GM12864 (cell line): ENCODE measurements at regions not wholly inside any gene's neighbourhood (a gene's known extent, or its start where the extent isn't known, plus 50 kb on each side); places are given as distances from the start of the nearest gene placed in this dataset.

ENCODE experiments used
- DNase-seq: peaks from one replicate; pipeline ENCODE4 v3.0.0-alpha.2; 2011; ENCODE audit warnings: low read depth
- H3K4me3 ChIP-seq: 2 replicates; pipeline ENCODE4 v1.5.1; 2011; ENCODE audit warnings: mild to moderate bottlenecking, low read depth, low read length, control low read depth
- CTCF ChIP-seq: IDR thresholded peaks from 2 replicates; pipeline ENCODE4 v1.5.1; 2011; ENCODE audit warnings: low read depth, mild to moderate bottlenecking, moderate library complexity, low read length, control low read depth, inconsistent platforms; ENCODE audit errors: missing control alignments

DNA sequence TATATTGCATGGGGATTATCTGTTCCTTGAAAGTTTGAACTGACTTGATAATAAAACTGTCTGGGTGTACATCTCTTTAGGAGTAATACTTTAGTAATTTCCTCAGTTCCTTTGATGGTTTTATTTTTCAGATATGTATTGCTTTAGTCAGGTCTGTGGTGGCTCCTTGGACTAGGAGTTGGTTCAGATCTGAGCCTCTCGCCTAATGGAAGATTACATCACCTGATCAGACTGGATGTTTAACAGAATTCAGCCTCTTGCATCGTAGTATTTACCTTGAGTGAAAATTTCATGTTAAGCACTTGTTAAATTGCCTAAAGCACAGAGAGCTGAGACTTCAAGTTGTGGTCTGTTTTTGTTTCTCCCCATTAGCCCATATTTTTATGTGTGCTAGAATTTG lies 267.3 kb downstream of the MAP2K4 start:
- H3K4me3 ChIP-seq, result no peak overlapping the region
- TF ChIP-seq CTCF, result no peak
- DNase-seq, result no peak

GRCh38 chr17:12290207-12290606 lies 269.5 kb downstream of the MAP2K4 start:
- TF ChIP-seq CTCF, result no peak
- no peak overlapping the region for H3K4me3 ChIP-seq
- no peak for DNase-seq

DNA sequence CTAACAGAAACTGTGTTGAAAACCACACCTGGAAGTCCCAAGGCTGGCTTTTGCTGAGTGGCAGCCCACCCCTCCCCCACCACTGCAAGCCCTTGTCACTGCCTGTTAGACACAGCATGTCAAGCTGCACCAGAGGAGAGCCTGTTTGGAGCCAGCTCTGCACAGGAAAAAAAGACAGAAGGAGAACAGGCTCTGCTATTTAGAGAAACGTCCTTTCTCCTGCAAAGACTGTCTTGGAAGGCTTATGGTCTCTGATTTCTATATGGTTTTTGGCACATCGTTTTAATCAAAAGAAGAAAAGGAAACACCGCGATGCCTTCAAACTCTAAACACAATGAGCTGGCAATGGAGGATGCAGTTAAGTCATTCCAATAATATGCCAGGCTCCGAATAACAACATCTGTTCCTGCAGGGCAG lies 275.5 kb downstream of the MAP2K4 start:
- TF ChIP-seq CTCF, result no peak
- H3K4me3 ChIP-seq, result no peak overlapping the region
- DNase-seq, result peak; percentile 5

- TF ChIP-seq CTCF, result no peak
- no peak overlapping the region for H3K4me3 ChIP-seq
- no peak for DNase-seq
Measured at GRCh38 chr17:12301551-12301950, 280.9 kb downstream of the MAP2K4 start.

- H3K4me3 ChIP-seq, result no peak overlapping the region
- DNase-seq, result no peak
- TF ChIP-seq CTCF, result no peak
Measured at GRCh38 chr17:12302711-12303110, 282.0 kb downstream of the MAP2K4 start.

DNA sequence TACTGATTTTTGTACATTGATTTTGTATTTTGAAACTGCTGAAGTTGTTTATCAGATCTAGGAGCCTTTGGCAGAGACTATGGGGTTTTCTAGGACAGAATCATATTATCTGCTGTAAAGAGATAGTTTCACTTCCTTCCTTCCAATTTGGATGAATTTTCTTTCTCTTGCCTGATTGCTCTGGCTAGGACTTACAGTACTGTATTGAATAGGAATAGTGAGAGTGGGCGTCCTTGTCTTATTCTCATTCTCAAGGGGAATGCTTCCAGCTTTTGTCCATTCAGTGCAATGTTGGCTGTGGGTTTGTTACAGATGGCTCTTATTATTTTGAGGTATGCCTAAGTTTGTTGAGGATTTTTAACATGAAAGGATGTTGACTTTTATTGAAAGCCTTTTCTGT lies 290.1 kb downstream of the MAP2K4 start:
- H3K4me3 ChIP-seq, result no peak overlapping the region
- DNase-seq, result no peak
- no peak for TF ChIP-seq CTCF

- DNase-seq, result no peak
- H3K4me3 ChIP-seq, result no peak overlapping the region
- no peak for TF ChIP-seq CTCF
Measured at GRCh38 chr17:12312692-12313091, 292.0 kb downstream of the MAP2K4 start.
